IMR-90 (cell line): ENCODE measurements at regions not wholly inside any gene's neighbourhood (a gene's known extent, or its start where the extent isn't known, plus 50 kb on each side); places are given as distances from the start of the nearest gene placed in this dataset.

Source experiments
- ATAC-seq: fragments of 200-7000 bp; cut with Tn5 transposase; 2 replicates; pipeline ENCODE4 v1.9.1; 2020; ENCODE audit warnings: low read depth, mild to moderate bottlenecking, moderate library complexity
- BruUV-seq: library from RNA; stranded (reverse); fragments of 400-500 nt; replicated peaks from 2 replicates; lab custom pipeline; 2021; lab: Mats Ljungman, UMichigan
- CTCF ChIA-PET: fragments of 300-600 bp; formaldehyde crosslinking; extraction: SDS; loops from one replicate; lab custom pipeline; 2021; ENCODE audit warnings: antibody characterized with exemption; lab: Yijun Ruan, JAX
- POLR2A ChIA-PET: fragments of 300-600 bp; sonication (Branson Sonifier 250); formaldehyde crosslinking; loops from one replicate; lab custom pipeline; 2022; ENCODE audit warnings: antibody characterized with exemption; ENCODE audit not compliant: unreplicated experiment; lab: Charles Lee
- DNase-seq: peaks from one replicate; pipeline ENCODE4 v3.0.0; 2013
- H2AFZ ChIP-seq: replicated peaks from 2 replicates; pipeline ENCODE3; 2013; ENCODE audit warnings: low read length, mild to moderate bottlenecking; ENCODE audit not compliant: poor library complexity
- H2AK5ac ChIP-seq: 2 replicates; pipeline ENCODE4 v1.6.1; 2013; ENCODE audit warnings: low read depth, low read length, inconsistent platforms
- H2AK9ac ChIP-seq: replicated peaks from 2 replicates; pipeline ENCODE3; 2013; ENCODE audit warnings: mild to moderate bottlenecking, low read depth, low read length, moderate library complexity; ENCODE audit not compliant: poor library complexity
- H2BK120ac ChIP-seq: 2 replicates; pipeline ENCODE4 v1.6.1; 2013; ENCODE audit warnings: low read depth, low read length, inconsistent platforms
- H2BK15ac ChIP-seq: 3 replicates; pipeline ENCODE4 v1.6.1; 2013; ENCODE audit warnings: low read depth, low read length, inconsistent platforms
- H2BK20ac ChIP-seq: 2 replicates; pipeline ENCODE4 v1.6.1; 2013; ENCODE audit warnings: low read depth, mild to moderate bottlenecking, inconsistent platforms, low read length, moderate library complexity
- H2BK5ac ChIP-seq: 2 replicates; pipeline ENCODE4 v1.6.1; 2013; ENCODE audit warnings: mild to moderate bottlenecking, low read depth, low read length, inconsistent platforms; ENCODE audit not compliant: poor library complexity, severe bottlenecking
- H3K14ac ChIP-seq: replicated peaks from 2 replicates; pipeline ENCODE4 v1.6.1; 2013; ENCODE audit warnings: low read depth, low read length, inconsistent platforms
- H3K18ac ChIP-seq: 2 replicates; pipeline ENCODE4 v1.6.1; 2013; ENCODE audit warnings: low read depth, low read length, control low read depth
- H3K23ac ChIP-seq: 2 replicates; pipeline ENCODE4 v1.6.1; 2013; ENCODE audit warnings: low read depth, low read length, inconsistent platforms
- H3K27ac ChIP-seq: 2 replicates; pipeline ENCODE4 v1.5.1; 2013; ENCODE audit warnings: mild to moderate bottlenecking, control low read depth, low read length; ENCODE audit not compliant: insufficient read depth
- H3K27me3 ChIP-seq: 2 replicates; pipeline ENCODE4 v1.6.1; 2013; ENCODE audit warnings: low read length; ENCODE audit not compliant: control insufficient read depth, insufficient read depth
- H3K36me3 ChIP-seq: 2 replicates; pipeline ENCODE4 v1.6.1; 2013; ENCODE audit warnings: low read length, mixed read lengths; ENCODE audit not compliant: control insufficient read depth, insufficient read depth
- H3K4ac ChIP-seq: 2 replicates; pipeline ENCODE4 v1.6.1; 2013; ENCODE audit warnings: low read depth, low read length, inconsistent platforms
- H3K4me1 ChIP-seq: 2 replicates; pipeline ENCODE4 v1.6.1; 2013; ENCODE audit warnings: low read length, mixed read lengths; ENCODE audit not compliant: control insufficient read depth, insufficient read depth
- H3K4me2 ChIP-seq: 2 replicates; pipeline ENCODE4 v1.6.1; 2013; ENCODE audit warnings: low read depth, mild to moderate bottlenecking, control low read depth, low read length, moderate library complexity
- H3K4me3 ChIP-seq: 2 replicates; pipeline ENCODE4 v1.5.1; 2013; ENCODE audit warnings: low read depth, mild to moderate bottlenecking, control low read depth, low read length, moderate library complexity; ENCODE audit not compliant: insufficient read depth
- H3K56ac ChIP-seq: 2 replicates; pipeline ENCODE4 v1.6.1; 2013; ENCODE audit warnings: low read length, inconsistent platforms; ENCODE audit not compliant: insufficient read depth; ENCODE audit errors: extremely low read depth
- H3K79me1 ChIP-seq, 2 experiments: 2 replicates each; pipeline ENCODE4 v1.6.1; 2013; ENCODE audit warnings: low read length in 2 of 2, inconsistent platforms in 1 of 2, low read depth in 1 of 2
- H3K9ac ChIP-seq: 2 replicates; pipeline ENCODE4 v1.6.1; 2013; ENCODE audit warnings: low read depth, low read length, control low read depth
- H3K9me1 ChIP-seq: 2 replicates; pipeline ENCODE4 v1.6.1; 2013; ENCODE audit warnings: low read length, inconsistent platforms; ENCODE audit not compliant: insufficient read depth
- H3K9me3 ChIP-seq: 2 replicates; pipeline ENCODE4 v1.6.1; 2013; ENCODE audit warnings: low read length; ENCODE audit not compliant: control insufficient read depth, insufficient read depth
- H4K20me1 ChIP-seq: 2 replicates; pipeline ENCODE4 v1.6.1; 2013; ENCODE audit warnings: low read length, inconsistent platforms; ENCODE audit not compliant: insufficient read depth
- H4K5ac ChIP-seq: 2 replicates; pipeline ENCODE4 v1.6.1; 2013; ENCODE audit warnings: mild to moderate bottlenecking, low read depth, low read length, control low read depth
- H4K8ac ChIP-seq, 2 experiments: 2 replicates each; pipeline ENCODE4 v1.6.1; 2013; ENCODE audit warnings: low read depth in 2 of 2, low read length in 2 of 2, control low read depth in 1 of 2, inconsistent platforms in 1 of 2
- H4K91ac ChIP-seq: 2 replicates; pipeline ENCODE4 v1.6.1; 2013; ENCODE audit warnings: low read depth, low read length, inconsistent platforms; ENCODE audit not compliant: insufficient read depth
- BHLHE40 ChIP-seq: fragments of 150-350 bp; IDR thresholded peaks from 2 replicates; pipeline ENCODE4 v1.6.1; 2016; ENCODE audit warnings: mild to moderate bottlenecking, low read depth, low read length
- CEBPB ChIP-seq: IDR thresholded peaks from 2 replicates; pipeline ENCODE4 v1.6.1; 2012; ENCODE audit warnings: low read depth, low read length, improper control_type of control experiment
- CHD1 ChIP-seq: IDR thresholded peaks from 2 replicates; pipeline ENCODE4 v1.6.1; 2012; ENCODE audit warnings: low read depth, low read length, improper control_type of control experiment
- FOS ChIP-seq: fragments of 150-350 bp; IDR thresholded peaks from 2 replicates; pipeline ENCODE4 v1.6.1; 2016; ENCODE audit warnings: low read depth, low read length
- MAFK ChIP-seq: IDR thresholded peaks from 2 replicates; pipeline ENCODE4 v1.6.1; 2012; ENCODE audit warnings: low read depth, low read length, improper control_type of control experiment
- MAZ ChIP-seq: IDR thresholded peaks from 2 replicates; pipeline ENCODE4 v1.6.1; 2012; ENCODE audit warnings: low read depth, mild to moderate bottlenecking, low read length, improper control_type of control experiment, moderate library complexity, borderline replicate concordance
- MXI1 ChIP-seq: IDR thresholded peaks from 2 replicates; pipeline ENCODE4 v1.6.1; 2012; ENCODE audit warnings: low read depth, mild to moderate bottlenecking, low read length, moderate library complexity, borderline replicate concordance
- NFE2L2 ChIP-seq: fragments of 150-350 bp; IDR thresholded peaks from 2 replicates; pipeline ENCODE4 v1.6.1; 2016; ENCODE audit warnings: low read depth, mild to moderate bottlenecking, low read length
- POLR2A ChIP-seq: IDR thresholded peaks from 2 replicates; pipeline ENCODE4 v1.6.1; 2012; ENCODE audit warnings: mild to moderate bottlenecking, low read depth, low read length
- RAD21 ChIP-seq: IDR thresholded peaks from 2 replicates; pipeline ENCODE4 v1.6.1; 2012; ENCODE audit warnings: low read length, improper control_type of control experiment
- RCOR1 ChIP-seq: IDR thresholded peaks from 2 replicates; pipeline ENCODE4 v1.6.1; 2012; ENCODE audit warnings: mild to moderate bottlenecking, low read length, improper control_type of control experiment; ENCODE audit not compliant: insufficient replicate concordance
- RFX5 ChIP-seq: IDR thresholded peaks from 2 replicates; pipeline ENCODE4 v1.8.0; 2012; ENCODE audit warnings: low read depth, mild to moderate bottlenecking, low read length, moderate library complexity
- SMC3 ChIP-seq: fragments of 150-350 bp; IDR thresholded peaks from 2 replicates; pipeline ENCODE4 v1.6.1; 2016; ENCODE audit warnings: low read depth, mild to moderate bottlenecking, antibody characterized with exemption, low read length, moderate library complexity
- WGBS, 2 experiments: methylation state at CpG; one replicate each; pipeline versions ENCODE4 v1.1.5 to v1.1.7; 2013; ENCODE audit warnings: missing lambda C conversion rate in 2 of 2; ENCODE audit not compliant: insufficient read length in 1 of 2; ENCODE audit errors: extremely low coverage in 2 of 2; 5-methylcytosine and 5-hydroxymethylcytosine counted together
- dilution Hi-C: fragments of 300-500 bp; cut with HindIII; formaldehyde crosslinking; loops from one replicate; pipeline ENCODE4 v1.14.3; 2018; ENCODE audit warnings: low sequenced_read_pairs; ENCODE audit not compliant: unreplicated experiment
- in situ Hi-C: fragments of 300-500 bp; cut with MboI; formaldehyde crosslinking; loops from 3 replicates; pipeline ENCODE4 v1.14.3; 2019; ENCODE audit warnings: low sequenced_read_pairs, inconsistent platforms, mixed read lengths
- intact Hi-C: fragments of 100-400 bp; cut with micrococcal nuclease; formaldehyde crosslinking; loops from 2 replicates; pipeline ENCODE4 v1.10.0; 2022
- TF ChIP-seq, protein P1 (sequence below): fragments of 150-350 bp; IDR thresholded peaks from 2 replicates; pipeline ENCODE4 v1.6.1; 2017; ENCODE audit warnings: mild to moderate bottlenecking, antibody characterized with exemption, low read length, low read depth
- TF ChIP-seq, protein P2 (sequence below): fragments of 150-350 bp; IDR thresholded peaks from 2 replicates; pipeline ENCODE4 v1.6.1; 2016; ENCODE audit warnings: low read depth, mild to moderate bottlenecking, low read length, moderate library complexity, borderline replicate concordance
- TF ChIP-seq, protein P3 (sequence below): conservative IDR thresholded peaks from 2 replicates; pipeline ENCODE4 v1.5.1; 2012; ENCODE audit warnings: mild to moderate bottlenecking, low read depth, low read length, improper control_type of control experiment

DNA sequence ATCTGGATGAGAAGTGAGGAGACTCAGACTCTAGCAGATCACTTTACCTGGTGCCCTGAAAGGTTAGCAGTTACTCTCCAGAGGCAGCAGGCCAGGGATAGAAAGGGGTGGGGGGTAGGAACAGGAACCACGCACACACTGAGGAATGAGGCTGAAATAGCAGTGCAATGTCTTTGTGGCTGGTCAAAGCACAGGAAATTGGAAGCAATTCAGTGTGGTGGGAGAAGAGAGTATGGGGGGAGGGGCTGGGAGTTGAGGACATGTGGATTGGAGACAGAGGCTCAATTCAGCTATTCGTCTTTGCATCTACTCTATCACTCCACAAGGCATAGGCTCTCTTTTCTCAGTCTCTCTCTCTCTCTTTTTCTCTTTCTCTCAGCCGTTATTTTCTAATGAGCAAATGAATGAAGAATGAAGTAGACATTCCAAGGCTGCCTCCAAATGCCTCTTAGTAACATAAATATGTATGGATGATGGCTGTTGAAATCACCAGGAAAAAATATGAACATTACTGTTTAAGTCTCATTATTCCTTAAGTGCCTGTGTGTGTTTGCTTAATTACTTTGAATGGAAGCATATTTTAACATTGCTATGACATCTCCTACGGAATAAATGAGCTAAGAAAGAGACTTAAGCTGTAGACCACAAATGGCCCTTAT, 979.4 kb downstream of the TSN start:
- H3K27ac ChIP-seq, result no peak overlapping the region
- no TSS peak for BruUV-seq
- ChIA-PET POLR2A (no interaction called here), CTCF (no interaction called here)
- H3K4me1 ChIP-seq, result no peaks in the 10 kb centered on the region
- H3K36me3 ChIP-seq, result no peaks in the 10 kb centered on the region
- no peak overlapping the region for H3K9ac ChIP-seq
- no peaks in the 10 kb centered on the region for H3K9me1 ChIP-seq
- H3K23ac ChIP-seq, result no peak overlapping the region
- H2BK20ac ChIP-seq, result no peak overlapping the region
- no peak overlapping the region for H2AK9ac ChIP-seq
- H3K4me2 ChIP-seq, result no peak overlapping the region
- H3K56ac ChIP-seq, result no peak overlapping the region
- no peak overlapping the region for H2AFZ ChIP-seq
- H3K27me3 ChIP-seq, result no peaks in the 10 kb centered on the region
- H3K4ac ChIP-seq, result no peak overlapping the region
- ATAC-seq (no peak), DNase-seq (no peak)
- no peaks in the 10 kb centered on the region for H4K20me1 ChIP-seq
- H3K79me1 ChIP-seq, result no peaks in the 10 kb centered on the region
- peaks cover 11% of the 10 kb centered on the region for H3K9me3 ChIP-seq
- TF ChIP-seq FOS, result no peak
- TF ChIP-seq SMC3, result no peak
- no peak for TF ChIP-seq CHD1
- no peak for TF ChIP-seq MXI1
- TF ChIP-seq NFE2L2, result no peak
- no peak for TF ChIP-seq RCOR1
- TF ChIP-seq, protein P1, sequence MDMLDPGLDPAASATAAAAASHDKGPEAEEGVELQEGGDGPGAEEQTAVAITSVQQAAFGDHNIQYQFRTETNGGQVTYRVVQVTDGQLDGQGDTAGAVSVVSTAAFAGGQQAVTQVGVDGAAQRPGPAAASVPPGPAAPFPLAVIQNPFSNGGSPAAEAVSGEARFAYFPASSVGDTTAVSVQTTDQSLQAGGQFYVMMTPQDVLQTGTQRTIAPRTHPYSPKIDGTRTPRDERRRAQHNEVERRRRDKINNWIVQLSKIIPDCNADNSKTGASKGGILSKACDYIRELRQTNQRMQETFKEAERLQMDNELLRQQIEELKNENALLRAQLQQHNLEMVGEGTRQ, result no peak
- no peak for TF ChIP-seq MAFK
- no peak for TF ChIP-seq POLR2A
- TF ChIP-seq BHLHE40, result no peak
- TF ChIP-seq, protein P2, sequence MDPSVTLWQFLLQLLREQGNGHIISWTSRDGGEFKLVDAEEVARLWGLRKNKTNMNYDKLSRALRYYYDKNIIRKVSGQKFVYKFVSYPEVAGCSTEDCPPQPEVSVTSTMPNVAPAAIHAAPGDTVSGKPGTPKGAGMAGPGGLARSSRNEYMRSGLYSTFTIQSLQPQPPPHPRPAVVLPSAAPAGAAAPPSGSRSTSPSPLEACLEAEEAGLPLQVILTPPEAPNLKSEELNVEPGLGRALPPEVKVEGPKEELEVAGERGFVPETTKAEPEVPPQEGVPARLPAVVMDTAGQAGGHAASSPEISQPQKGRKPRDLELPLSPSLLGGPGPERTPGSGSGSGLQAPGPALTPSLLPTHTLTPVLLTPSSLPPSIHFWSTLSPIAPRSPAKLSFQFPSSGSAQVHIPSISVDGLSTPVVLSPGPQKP, result no peak
- TF ChIP-seq RFX5, result no peak
- TF ChIP-seq RAD21, result no peak
- TF ChIP-seq, protein P3, sequence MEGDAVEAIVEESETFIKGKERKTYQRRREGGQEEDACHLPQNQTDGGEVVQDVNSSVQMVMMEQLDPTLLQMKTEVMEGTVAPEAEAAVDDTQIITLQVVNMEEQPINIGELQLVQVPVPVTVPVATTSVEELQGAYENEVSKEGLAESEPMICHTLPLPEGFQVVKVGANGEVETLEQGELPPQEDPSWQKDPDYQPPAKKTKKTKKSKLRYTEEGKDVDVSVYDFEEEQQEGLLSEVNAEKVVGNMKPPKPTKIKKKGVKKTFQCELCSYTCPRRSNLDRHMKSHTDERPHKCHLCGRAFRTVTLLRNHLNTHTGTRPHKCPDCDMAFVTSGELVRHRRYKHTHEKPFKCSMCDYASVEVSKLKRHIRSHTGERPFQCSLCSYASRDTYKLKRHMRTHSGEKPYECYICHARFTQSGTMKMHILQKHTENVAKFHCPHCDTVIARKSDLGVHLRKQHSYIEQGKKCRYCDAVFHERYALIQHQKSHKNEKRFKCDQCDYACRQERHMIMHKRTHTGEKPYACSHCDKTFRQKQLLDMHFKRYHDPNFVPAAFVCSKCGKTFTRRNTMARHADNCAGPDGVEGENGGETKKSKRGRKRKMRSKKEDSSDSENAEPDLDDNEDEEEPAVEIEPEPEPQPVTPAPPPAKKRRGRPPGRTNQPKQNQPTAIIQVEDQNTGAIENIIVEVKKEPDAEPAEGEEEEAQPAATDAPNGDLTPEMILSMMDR, result no peak
- no peak for TF ChIP-seq MAZ
- no peak for TF ChIP-seq CEBPB
- intact Hi-C loops (no loop called here), in situ Hi-C loops (no loop called here), dilution Hi-C loops (no loop called here)
- no peak overlapping the region for H2BK5ac ChIP-seq
- no peak overlapping the region for H4K91ac ChIP-seq
- no peak overlapping the region for H3K4me3 ChIP-seq
- H2AK5ac ChIP-seq, result no peak overlapping the region
- no peak overlapping the region for H3K14ac ChIP-seq
- no peak overlapping the region for H3K18ac ChIP-seq
- WGBS, 2 experiments, result 33% methylated on average over 1 of the region's 4 CpGs; no CpG with 5 or more reads in 1 of the 2 experiments
- H4K8ac ChIP-seq, result no peak overlapping the region
- no peak overlapping the region for H4K5ac ChIP-seq
- H2BK120ac ChIP-seq, result no peak overlapping the region
- no peak overlapping the region for H2BK15ac ChIP-seq
